ENCODE measurements at regions not wholly inside any gene's neighbourhood (a gene's known extent, or its start where the extent isn't known, plus 50 kb on each side); places are given as distances from the start of the nearest gene placed in this dataset.

DNA sequence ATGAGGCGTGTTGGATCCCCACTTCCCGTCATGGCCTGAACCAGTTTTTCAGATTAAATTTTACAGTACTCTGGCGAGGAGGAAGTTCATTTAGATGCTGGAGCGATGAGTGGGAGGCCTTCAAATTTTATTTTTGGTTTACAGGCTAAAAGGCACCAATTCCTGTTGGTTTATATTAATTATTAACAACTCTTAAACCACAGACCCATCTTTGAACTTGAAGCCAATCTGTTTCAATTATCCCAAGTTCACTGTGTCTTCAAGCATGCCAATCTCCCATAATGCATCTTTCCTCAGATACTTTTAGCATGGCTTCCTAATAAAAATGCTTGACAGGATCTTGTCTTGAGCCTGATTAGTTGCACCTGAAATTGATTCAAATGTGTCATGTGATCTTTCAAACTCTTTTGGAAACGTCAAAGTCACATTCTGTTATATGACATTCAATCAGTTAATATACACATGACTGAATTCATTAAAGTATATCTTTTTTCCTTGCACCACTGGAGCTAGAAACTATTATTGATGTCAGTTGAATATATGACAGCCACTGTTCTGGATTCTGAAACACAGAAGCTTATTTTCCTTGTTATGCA is 641.7 kb upstream of the TMEM132C start:
- H3K36me3 ChIP-seq (ENCODE audit: low read length): no peaks in the 10 kb centered on the region
- no peaks in the 10 kb centered on the region for H4K20me1 ChIP-seq (ENCODE audit: low read depth, low read length)
- no peak overlapping the region for H3K9ac ChIP-seq (ENCODE audit: low read length)
- no peak overlapping the region for H3K27ac ChIP-seq (ENCODE audit: low read depth, low read length)
- H3K9me3 ChIP-seq (ENCODE audit: insufficient read depth, low read length): peaks cover 8% of the 10 kb centered on the region; the same call in 1 of the 2 replicates
- H3F3A ChIP-seq (ENCODE audit: insufficient read depth): no peaks in the 10 kb centered on the region
- H3K4me2 ChIP-seq (ENCODE audit: low read depth, low read length, poor library complexity, severe bottlenecking): no peak overlapping the region
- H3K79me2 ChIP-seq (ENCODE audit: insufficient read depth, low read length): no peaks in the 10 kb centered on the region
- H3K4me3 ChIP-seq (ENCODE audit: insufficient read depth, low read length, poor library complexity, severe bottlenecking): no peak overlapping the region
- H3K9me2 ChIP-seq (replicated peaks; ENCODE audit: insufficient read depth, low read length): no peaks in the 10 kb centered on the region
- TF ChIP-seq EZH2phosphoT487 (conservative IDR thresholded peaks at IDR 0.05; ENCODE audit: low read length): no peak
- TF ChIP-seq CTCF (IDR thresholded peaks at IDR 0.05; ENCODE audit: insufficient read depth, low read length, poor library complexity, severe bottlenecking): no peak
- H3K27me3 ChIP-seq (ENCODE audit: low read length): no peaks in the 10 kb centered on the region
- H2AFZ ChIP-seq (ENCODE audit: low read depth, low read length, severe bottlenecking): no peak overlapping the region

DNA sequence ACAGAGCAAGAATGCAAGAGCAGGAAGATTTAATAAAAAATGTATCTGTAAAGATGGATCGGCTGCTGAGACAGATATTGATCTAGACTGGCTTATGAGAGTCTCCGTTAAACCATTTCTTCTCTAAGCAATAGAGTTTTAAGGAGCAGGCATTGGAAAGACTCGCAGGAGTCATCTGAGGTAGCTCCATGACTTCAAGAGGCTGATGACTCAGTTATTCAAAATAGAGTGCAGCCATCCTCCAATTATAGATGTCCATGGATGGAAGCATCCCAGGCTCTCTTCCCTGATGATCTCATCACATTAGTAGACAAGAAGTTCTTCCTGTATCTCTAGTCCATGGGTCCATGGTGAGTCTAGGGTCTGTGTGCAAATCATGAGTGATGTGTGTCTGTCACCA is 638.3 kb upstream of the TMEM132C start:
- Histone ChIP-seq H3K4me2 (ENCODE audit: low read depth, low read length, poor library complexity, severe bottlenecking) (no peak overlapping the region), H2AFZ (ENCODE audit: low read depth, low read length, severe bottlenecking) (no peak overlapping the region)

DNA sequence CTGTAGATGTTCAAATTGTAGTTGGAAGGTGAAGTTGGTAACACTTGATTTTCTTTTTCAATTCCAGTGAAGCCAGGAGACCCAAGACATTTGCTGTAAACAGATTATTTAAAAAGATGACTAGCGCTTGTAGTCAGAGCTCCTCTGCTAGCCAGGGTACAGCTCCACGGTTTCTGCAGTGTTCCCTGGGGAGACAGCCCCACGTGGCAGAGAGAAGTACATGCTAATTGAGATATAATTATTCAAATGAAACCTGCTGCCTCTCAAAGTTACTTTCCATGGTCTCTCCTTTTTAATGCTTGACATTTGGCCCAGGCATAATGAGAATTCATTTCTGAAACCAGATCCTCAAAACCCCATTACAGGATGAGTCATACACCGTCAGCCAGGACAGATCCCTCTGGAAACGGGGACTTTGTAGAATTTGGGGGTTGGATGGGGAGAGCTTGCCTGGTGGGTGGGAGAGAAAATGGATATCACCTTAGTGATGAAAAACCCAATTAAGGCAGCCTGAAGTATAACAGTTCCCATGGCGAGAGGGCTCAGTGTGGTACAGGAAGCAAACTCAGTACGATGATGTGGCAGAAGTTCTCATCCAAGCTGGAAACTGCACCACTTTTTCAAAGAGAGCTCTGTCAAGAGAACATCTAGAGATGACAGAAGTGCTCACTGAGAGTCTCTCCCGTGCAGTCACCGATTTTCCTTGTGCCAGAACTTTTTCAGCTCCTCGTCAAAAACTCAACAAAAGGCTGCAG is 637.7 kb upstream of the TMEM132C start:
- Histone ChIP-seq H3K4me2 (ENCODE audit: low read depth, low read length, poor library complexity, severe bottlenecking) (no peak overlapping the region), H2AFZ (ENCODE audit: low read depth, low read length, severe bottlenecking) (no peak overlapping the region), H3K9ac (ENCODE audit: low read length) (no peak overlapping the region), H3K36me3 (ENCODE audit: low read length) (no peaks in the 10 kb centered on the region), H3K9me3 (ENCODE audit: insufficient read depth, low read length) (no peaks in the 10 kb centered on the region), H3K27me3 (ENCODE audit: low read length) (no peaks in the 10 kb centered on the region), H4K20me1 (ENCODE audit: low read depth, low read length) (no peaks in the 10 kb centered on the region), H3K4me3 (ENCODE audit: insufficient read depth, low read length, poor library complexity, severe bottlenecking) (no peak overlapping the region), H3F3A (ENCODE audit: insufficient read depth) (no peaks in the 10 kb centered on the region), H3K9me2 (replicated peaks; ENCODE audit: insufficient read depth, low read length) (no peaks in the 10 kb centered on the region), H3K27ac (ENCODE audit: low read depth, low read length) (no peak overlapping the region), H3K79me2 (ENCODE audit: insufficient read depth, low read length) (no peaks in the 10 kb centered on the region)
- no peak for TF ChIP-seq CTCF (IDR thresholded peaks at IDR 0.05; ENCODE audit: insufficient read depth, low read length, poor library complexity, severe bottlenecking)
- no peak for TF ChIP-seq EZH2phosphoT487 (conservative IDR thresholded peaks at IDR 0.05; ENCODE audit: low read length)

More for the DNA sequence above, 638.3 kb upstream of the TMEM132C start:
- Histone ChIP-seq H3K36me3 (ENCODE audit: low read length) (no peaks in the 10 kb centered on the region), H3K79me2 (ENCODE audit: insufficient read depth, low read length) (no peaks in the 10 kb centered on the region), H3K4me3 (ENCODE audit: insufficient read depth, low read length, poor library complexity, severe bottlenecking) (no peak overlapping the region), H3K27me3 (ENCODE audit: low read length) (no peaks in the 10 kb centered on the region), H4K20me1 (ENCODE audit: low read depth, low read length) (no peaks in the 10 kb centered on the region), H3K9ac (ENCODE audit: low read length) (no peak overlapping the region), H3F3A (ENCODE audit: insufficient read depth) (no peaks in the 10 kb centered on the region), H3K9me3 (ENCODE audit: insufficient read depth, low read length) (no peaks in the 10 kb centered on the region), H3K9me2 (replicated peaks; ENCODE audit: insufficient read depth, low read length) (no peaks in the 10 kb centered on the region), H3K27ac (ENCODE audit: low read depth, low read length) (no peak overlapping the region)
- TF ChIP-seq EZH2phosphoT487 (conservative IDR thresholded peaks at IDR 0.05; ENCODE audit: low read length) (no peak), CTCF (IDR thresholded peaks at IDR 0.05; ENCODE audit: insufficient read depth, low read length, poor library complexity, severe bottlenecking) (no peak)
